IMR-90 (cell line): ENCODE measurements at regions not wholly inside any gene's neighbourhood (a gene's known extent, or its start where the extent isn't known, plus 50 kb on each side); places are given as distances from the start of the nearest gene placed in this dataset.

Experiments
- ATAC-seq: fragments of 200-7000 bp; cut with Tn5 transposase; 2 replicates; pipeline ENCODE4 v1.9.1; 2020; ENCODE audit warnings: low read depth, mild to moderate bottlenecking, moderate library complexity
- BruUV-seq: library from RNA; stranded (reverse); fragments of 400-500 nt; replicated peaks from 2 replicates; lab custom pipeline; 2021; lab: Mats Ljungman, UMichigan
- CTCF ChIA-PET: fragments of 300-600 bp; formaldehyde crosslinking; extraction: SDS; loops from one replicate; lab custom pipeline; 2021; ENCODE audit warnings: antibody characterized with exemption; lab: Yijun Ruan, JAX
- POLR2A ChIA-PET: fragments of 300-600 bp; sonication (Branson Sonifier 250); formaldehyde crosslinking; loops from one replicate; lab custom pipeline; 2022; ENCODE audit warnings: antibody characterized with exemption; ENCODE audit not compliant: unreplicated experiment; lab: Charles Lee
- DNase-seq: peaks from one replicate; pipeline ENCODE4 v3.0.0; 2013
- H2AFZ ChIP-seq: replicated peaks from 2 replicates; pipeline ENCODE3; 2013; ENCODE audit warnings: low read length, mild to moderate bottlenecking; ENCODE audit not compliant: poor library complexity
- H2AK5ac ChIP-seq: 2 replicates; pipeline ENCODE4 v1.6.1; 2013; ENCODE audit warnings: low read depth, low read length, inconsistent platforms
- H2AK9ac ChIP-seq: replicated peaks from 2 replicates; pipeline ENCODE3; 2013; ENCODE audit warnings: mild to moderate bottlenecking, low read depth, low read length, moderate library complexity; ENCODE audit not compliant: poor library complexity
- H2BK120ac ChIP-seq: 2 replicates; pipeline ENCODE4 v1.6.1; 2013; ENCODE audit warnings: low read depth, low read length, inconsistent platforms
- H2BK15ac ChIP-seq: 3 replicates; pipeline ENCODE4 v1.6.1; 2013; ENCODE audit warnings: low read depth, low read length, inconsistent platforms
- H2BK20ac ChIP-seq: 2 replicates; pipeline ENCODE4 v1.6.1; 2013; ENCODE audit warnings: low read depth, mild to moderate bottlenecking, inconsistent platforms, low read length, moderate library complexity
- H2BK5ac ChIP-seq: 2 replicates; pipeline ENCODE4 v1.6.1; 2013; ENCODE audit warnings: mild to moderate bottlenecking, low read depth, low read length, inconsistent platforms; ENCODE audit not compliant: poor library complexity, severe bottlenecking
- H3K14ac ChIP-seq: replicated peaks from 2 replicates; pipeline ENCODE4 v1.6.1; 2013; ENCODE audit warnings: low read depth, low read length, inconsistent platforms
- H3K18ac ChIP-seq: 2 replicates; pipeline ENCODE4 v1.6.1; 2013; ENCODE audit warnings: low read depth, low read length, control low read depth
- H3K23ac ChIP-seq: 2 replicates; pipeline ENCODE4 v1.6.1; 2013; ENCODE audit warnings: low read depth, low read length, inconsistent platforms
- H3K27ac ChIP-seq: 2 replicates; pipeline ENCODE4 v1.5.1; 2013; ENCODE audit warnings: mild to moderate bottlenecking, control low read depth, low read length; ENCODE audit not compliant: insufficient read depth
- H3K27me3 ChIP-seq: 2 replicates; pipeline ENCODE4 v1.6.1; 2013; ENCODE audit warnings: low read length; ENCODE audit not compliant: control insufficient read depth, insufficient read depth
- H3K36me3 ChIP-seq: 2 replicates; pipeline ENCODE4 v1.6.1; 2013; ENCODE audit warnings: low read length, mixed read lengths; ENCODE audit not compliant: control insufficient read depth, insufficient read depth
- H3K4ac ChIP-seq: 2 replicates; pipeline ENCODE4 v1.6.1; 2013; ENCODE audit warnings: low read depth, low read length, inconsistent platforms
- H3K4me1 ChIP-seq: 2 replicates; pipeline ENCODE4 v1.6.1; 2013; ENCODE audit warnings: low read length, mixed read lengths; ENCODE audit not compliant: control insufficient read depth, insufficient read depth
- H3K4me2 ChIP-seq: 2 replicates; pipeline ENCODE4 v1.6.1; 2013; ENCODE audit warnings: low read depth, mild to moderate bottlenecking, control low read depth, low read length, moderate library complexity
- H3K4me3 ChIP-seq: 2 replicates; pipeline ENCODE4 v1.5.1; 2013; ENCODE audit warnings: low read depth, mild to moderate bottlenecking, control low read depth, low read length, moderate library complexity; ENCODE audit not compliant: insufficient read depth
- H3K56ac ChIP-seq: 2 replicates; pipeline ENCODE4 v1.6.1; 2013; ENCODE audit warnings: low read length, inconsistent platforms; ENCODE audit not compliant: insufficient read depth; ENCODE audit errors: extremely low read depth
- H3K79me1 ChIP-seq, 2 experiments: 2 replicates each; pipeline ENCODE4 v1.6.1; 2013; ENCODE audit warnings: low read length in 2 of 2, inconsistent platforms in 1 of 2, low read depth in 1 of 2
- H3K9ac ChIP-seq: 2 replicates; pipeline ENCODE4 v1.6.1; 2013; ENCODE audit warnings: low read depth, low read length, control low read depth
- H3K9me1 ChIP-seq: 2 replicates; pipeline ENCODE4 v1.6.1; 2013; ENCODE audit warnings: low read length, inconsistent platforms; ENCODE audit not compliant: insufficient read depth
- H3K9me3 ChIP-seq: 2 replicates; pipeline ENCODE4 v1.6.1; 2013; ENCODE audit warnings: low read length; ENCODE audit not compliant: control insufficient read depth, insufficient read depth
- H4K20me1 ChIP-seq: 2 replicates; pipeline ENCODE4 v1.6.1; 2013; ENCODE audit warnings: low read length, inconsistent platforms; ENCODE audit not compliant: insufficient read depth
- H4K5ac ChIP-seq: 2 replicates; pipeline ENCODE4 v1.6.1; 2013; ENCODE audit warnings: mild to moderate bottlenecking, low read depth, low read length, control low read depth
- H4K8ac ChIP-seq, 2 experiments: 2 replicates each; pipeline ENCODE4 v1.6.1; 2013; ENCODE audit warnings: low read depth in 2 of 2, low read length in 2 of 2, control low read depth in 1 of 2, inconsistent platforms in 1 of 2
- H4K91ac ChIP-seq: 2 replicates; pipeline ENCODE4 v1.6.1; 2013; ENCODE audit warnings: low read depth, low read length, inconsistent platforms; ENCODE audit not compliant: insufficient read depth
- MAFK ChIP-seq: IDR thresholded peaks from 2 replicates; pipeline ENCODE4 v1.6.1; 2012; ENCODE audit warnings: low read depth, low read length, improper control_type of control experiment
- MAZ ChIP-seq: IDR thresholded peaks from 2 replicates; pipeline ENCODE4 v1.6.1; 2012; ENCODE audit warnings: low read depth, mild to moderate bottlenecking, low read length, improper control_type of control experiment, moderate library complexity, borderline replicate concordance
- POLR2A ChIP-seq: IDR thresholded peaks from 2 replicates; pipeline ENCODE4 v1.6.1; 2012; ENCODE audit warnings: mild to moderate bottlenecking, low read depth, low read length
- RCOR1 ChIP-seq: IDR thresholded peaks from 2 replicates; pipeline ENCODE4 v1.6.1; 2012; ENCODE audit warnings: mild to moderate bottlenecking, low read length, improper control_type of control experiment; ENCODE audit not compliant: insufficient replicate concordance
- WGBS, 2 experiments: methylation state at CpG; one replicate each; pipeline versions ENCODE4 v1.1.5 to v1.1.7; 2013; ENCODE audit warnings: missing lambda C conversion rate in 2 of 2; ENCODE audit not compliant: insufficient read length in 1 of 2; ENCODE audit errors: extremely low coverage in 2 of 2; 5-methylcytosine and 5-hydroxymethylcytosine counted together
- dilution Hi-C: fragments of 300-500 bp; cut with HindIII; formaldehyde crosslinking; loops from one replicate; pipeline ENCODE4 v1.14.3; 2018; ENCODE audit warnings: low sequenced_read_pairs; ENCODE audit not compliant: unreplicated experiment
- in situ Hi-C: fragments of 300-500 bp; cut with MboI; formaldehyde crosslinking; loops from 3 replicates; pipeline ENCODE4 v1.14.3; 2019; ENCODE audit warnings: low sequenced_read_pairs, inconsistent platforms, mixed read lengths
- intact Hi-C: fragments of 100-400 bp; cut with micrococcal nuclease; formaldehyde crosslinking; loops from 2 replicates; pipeline ENCODE4 v1.10.0; 2022
- TF ChIP-seq, protein P1 (sequence below): conservative IDR thresholded peaks from 2 replicates; pipeline ENCODE4 v1.5.1; 2012; ENCODE audit warnings: mild to moderate bottlenecking, low read depth, low read length, improper control_type of control experiment
- TF ChIP-seq, protein P2 (sequence below): fragments of 150-350 bp; IDR thresholded peaks from 2 replicates; pipeline ENCODE4 v1.6.1; 2016; ENCODE audit warnings: low read depth, mild to moderate bottlenecking, low read length, moderate library complexity, borderline replicate concordance

DNA sequence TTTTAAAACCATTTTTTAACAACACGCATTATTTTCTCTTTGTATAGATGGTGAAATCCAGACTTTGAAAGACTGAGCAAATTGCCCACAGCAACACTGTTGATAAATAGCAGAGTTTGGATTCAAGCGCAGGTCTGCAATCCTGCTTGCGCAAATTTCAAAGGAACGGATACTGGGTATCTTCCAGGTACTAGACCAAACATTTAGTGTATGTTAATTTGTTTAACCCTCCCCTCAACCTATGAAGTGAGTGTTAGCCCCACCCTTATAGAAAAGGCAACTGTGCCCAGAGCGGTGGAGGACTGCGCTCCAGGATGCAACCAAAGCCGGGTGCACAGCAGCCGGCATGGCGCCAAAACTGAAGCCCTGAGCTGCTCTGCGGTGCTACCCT is 103.8 kb downstream of the CPN2 start:
- dilution Hi-C loops, result no loop called here
- POLR2A ChIA-PET, result no interaction called here
- DNase-seq (no peak), ATAC-seq (no peak)
- Histone ChIP-seq H4K8ac (no peak overlapping the region), H2AK5ac (no peak overlapping the region), H2BK120ac (no peak overlapping the region), H2AK9ac (no peak overlapping the region), H4K20me1 (no peaks in the 10 kb centered on the region), H3K4me3 (no peak overlapping the region), H3K79me1 (no peaks in the 10 kb centered on the region), H3K9me1 (no peaks in the 10 kb centered on the region), H3K27ac (no peak overlapping the region), H3K4me1 (peaks cover 3% of the 10 kb centered on the region; the same call in 1 of the 2 replicates), H3K14ac (no peak overlapping the region), H2BK5ac (no peak overlapping the region), H3K23ac (no peak overlapping the region), H2BK20ac (no peak overlapping the region), H3K18ac (no peak overlapping the region), H3K9me3 (no peaks in the 10 kb centered on the region), H3K9ac (no peak overlapping the region), H3K4me2 (no peak overlapping the region), H3K4ac (no peak overlapping the region), H3K27me3 (peaks cover 49% of the 10 kb centered on the region), H2AFZ (no peak overlapping the region), H3K36me3 (no peaks in the 10 kb centered on the region), H3K56ac (no peak overlapping the region), H4K5ac (no peak overlapping the region), H4K91ac (no peak overlapping the region), H2BK15ac (no peak overlapping the region)
- CTCF ChIA-PET, result no interaction called here
- 80% methylated on average over 5 of the region's 10 CpGs; no CpG with 5 or more reads in 1 of the 2 experiments for WGBS, 2 experiments
- TF ChIP-seq MAZ (no peak), POLR2A (no peak), RCOR1 (no peak), MAFK (no peak)
- TF ChIP-seq, protein P1, sequence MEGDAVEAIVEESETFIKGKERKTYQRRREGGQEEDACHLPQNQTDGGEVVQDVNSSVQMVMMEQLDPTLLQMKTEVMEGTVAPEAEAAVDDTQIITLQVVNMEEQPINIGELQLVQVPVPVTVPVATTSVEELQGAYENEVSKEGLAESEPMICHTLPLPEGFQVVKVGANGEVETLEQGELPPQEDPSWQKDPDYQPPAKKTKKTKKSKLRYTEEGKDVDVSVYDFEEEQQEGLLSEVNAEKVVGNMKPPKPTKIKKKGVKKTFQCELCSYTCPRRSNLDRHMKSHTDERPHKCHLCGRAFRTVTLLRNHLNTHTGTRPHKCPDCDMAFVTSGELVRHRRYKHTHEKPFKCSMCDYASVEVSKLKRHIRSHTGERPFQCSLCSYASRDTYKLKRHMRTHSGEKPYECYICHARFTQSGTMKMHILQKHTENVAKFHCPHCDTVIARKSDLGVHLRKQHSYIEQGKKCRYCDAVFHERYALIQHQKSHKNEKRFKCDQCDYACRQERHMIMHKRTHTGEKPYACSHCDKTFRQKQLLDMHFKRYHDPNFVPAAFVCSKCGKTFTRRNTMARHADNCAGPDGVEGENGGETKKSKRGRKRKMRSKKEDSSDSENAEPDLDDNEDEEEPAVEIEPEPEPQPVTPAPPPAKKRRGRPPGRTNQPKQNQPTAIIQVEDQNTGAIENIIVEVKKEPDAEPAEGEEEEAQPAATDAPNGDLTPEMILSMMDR, result no peak
- TF ChIP-seq, protein P2, sequence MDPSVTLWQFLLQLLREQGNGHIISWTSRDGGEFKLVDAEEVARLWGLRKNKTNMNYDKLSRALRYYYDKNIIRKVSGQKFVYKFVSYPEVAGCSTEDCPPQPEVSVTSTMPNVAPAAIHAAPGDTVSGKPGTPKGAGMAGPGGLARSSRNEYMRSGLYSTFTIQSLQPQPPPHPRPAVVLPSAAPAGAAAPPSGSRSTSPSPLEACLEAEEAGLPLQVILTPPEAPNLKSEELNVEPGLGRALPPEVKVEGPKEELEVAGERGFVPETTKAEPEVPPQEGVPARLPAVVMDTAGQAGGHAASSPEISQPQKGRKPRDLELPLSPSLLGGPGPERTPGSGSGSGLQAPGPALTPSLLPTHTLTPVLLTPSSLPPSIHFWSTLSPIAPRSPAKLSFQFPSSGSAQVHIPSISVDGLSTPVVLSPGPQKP, result no peak
- in situ Hi-C loops, result no loop called here
- intact Hi-C loops, result no loop called here
- no TSS peak for BruUV-seq
